ENCODE measurements at regions not wholly inside any gene's neighbourhood (a gene's known extent, or its start where the extent isn't known, plus 50 kb on each side); places are given as distances from the start of the nearest gene placed in this dataset.

- no peak for TF ChIP-seq POLR2A (IDR thresholded peaks at IDR 0.05)
- TF ChIP-seq, protein P1, sequence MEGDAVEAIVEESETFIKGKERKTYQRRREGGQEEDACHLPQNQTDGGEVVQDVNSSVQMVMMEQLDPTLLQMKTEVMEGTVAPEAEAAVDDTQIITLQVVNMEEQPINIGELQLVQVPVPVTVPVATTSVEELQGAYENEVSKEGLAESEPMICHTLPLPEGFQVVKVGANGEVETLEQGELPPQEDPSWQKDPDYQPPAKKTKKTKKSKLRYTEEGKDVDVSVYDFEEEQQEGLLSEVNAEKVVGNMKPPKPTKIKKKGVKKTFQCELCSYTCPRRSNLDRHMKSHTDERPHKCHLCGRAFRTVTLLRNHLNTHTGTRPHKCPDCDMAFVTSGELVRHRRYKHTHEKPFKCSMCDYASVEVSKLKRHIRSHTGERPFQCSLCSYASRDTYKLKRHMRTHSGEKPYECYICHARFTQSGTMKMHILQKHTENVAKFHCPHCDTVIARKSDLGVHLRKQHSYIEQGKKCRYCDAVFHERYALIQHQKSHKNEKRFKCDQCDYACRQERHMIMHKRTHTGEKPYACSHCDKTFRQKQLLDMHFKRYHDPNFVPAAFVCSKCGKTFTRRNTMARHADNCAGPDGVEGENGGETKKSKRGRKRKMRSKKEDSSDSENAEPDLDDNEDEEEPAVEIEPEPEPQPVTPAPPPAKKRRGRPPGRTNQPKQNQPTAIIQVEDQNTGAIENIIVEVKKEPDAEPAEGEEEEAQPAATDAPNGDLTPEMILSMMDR (IDR thresholded peaks at IDR 0.05) = no peak
- no peak for TF ChIP-seq POLR2AphosphoS5 (IDR thresholded peaks at IDR 0.05)
- TF ChIP-seq EP300 (IDR thresholded peaks at IDR 0.05) = no peak
These were observed 291.2 kb downstream of the SRBD1 start for GRCh38 chr2:45319683-45320455.

Measured in suprapubic skin (tissue), 4 donors.